Activated T-helper 2 cell treated with anti-CD3 and anti-CD28 coated beads, Interferon-gamma antibody, Interleukin-2, Interleukin-4, amounts not matched to agents 10 μg/mL and 5 μg/mL and 100 μg/mL, durations not matched to agents 14 hours and 24 hours and 36 hours (primary cell): ENCODE measurements at regions not wholly inside any gene's neighbourhood (a gene's known extent, or its start where the extent isn't known, plus 50 kb on each side); places are given as distances from the start of the nearest gene placed in this dataset.
"Not testable (repeated sequence)": the region's sequence is repeated elsewhere in the genome, so short reads cannot be mapped to it uniquely, and the experiment has no call there.

Experiments
- DNase-seq: peaks from one replicate; pipeline ENCODE4 v3.0.0; 2021; ENCODE audit warnings: low spot score
- H3K27ac Mint-ChIP-seq: one replicate; pipeline ENCODE4 v1.8.0; 2021; ENCODE audit warnings: mixed read lengths
- H3K27me3 Mint-ChIP-seq: one replicate; pipeline ENCODE4 v1.8.0; 2021; ENCODE audit warnings: low read depth, mixed read lengths
- H3K36me3 Mint-ChIP-seq: one replicate; pipeline ENCODE4 v1.8.0; 2021; ENCODE audit warnings: low read depth, mixed read lengths
- H3K4me1 Mint-ChIP-seq: one replicate; pipeline ENCODE4 v1.8.0; 2021; ENCODE audit warnings: low read depth, mixed read lengths
- H3K4me3 Mint-ChIP-seq: one replicate; pipeline ENCODE4 v1.8.0; 2021; ENCODE audit warnings: low read depth, mild to moderate bottlenecking, moderate library complexity, mixed read lengths
- H3K9me3 Mint-ChIP-seq: one replicate; pipeline ENCODE4 v1.8.0; 2021; ENCODE audit warnings: mixed read lengths
- intact Hi-C: fragments of 100-400 bp; cut with micrococcal nuclease; formaldehyde crosslinking; loops from one replicate; pipeline ENCODE4 v1.15.1; 2023

DNA sequence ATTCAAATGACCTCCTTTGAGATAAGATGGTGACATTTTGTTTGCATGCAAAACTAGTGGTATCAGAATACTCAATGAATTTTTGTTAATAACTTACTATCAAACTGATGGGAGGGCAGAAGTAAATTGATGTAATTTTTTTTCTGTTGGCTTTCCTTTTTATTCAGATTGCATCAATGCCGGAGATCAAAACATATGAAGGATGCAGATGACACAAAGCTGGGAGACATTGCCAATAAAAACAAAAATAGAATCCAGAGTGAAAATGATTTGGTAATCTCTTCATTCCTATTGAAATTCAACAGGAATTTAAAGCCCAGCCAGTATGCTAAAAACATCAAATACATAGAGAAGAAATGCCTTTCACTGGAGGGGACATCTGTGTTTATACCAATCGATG is 1655.3 kb upstream of the C9orf72 start:
- Mint-ChIP-seq H3K4me1 (no peaks in the 10 kb centered on the region), H3K27ac (no peak overlapping the region), H3K36me3 (no peaks in the 10 kb centered on the region), H3K4me3 (no peak overlapping the region), H3K9me3 (peaks cover 4% of the 10 kb centered on the region), H3K27me3 (no peaks in the 10 kb centered on the region)
- no peak for DNase-seq
- intact Hi-C loops, result no loop called here

DNA sequence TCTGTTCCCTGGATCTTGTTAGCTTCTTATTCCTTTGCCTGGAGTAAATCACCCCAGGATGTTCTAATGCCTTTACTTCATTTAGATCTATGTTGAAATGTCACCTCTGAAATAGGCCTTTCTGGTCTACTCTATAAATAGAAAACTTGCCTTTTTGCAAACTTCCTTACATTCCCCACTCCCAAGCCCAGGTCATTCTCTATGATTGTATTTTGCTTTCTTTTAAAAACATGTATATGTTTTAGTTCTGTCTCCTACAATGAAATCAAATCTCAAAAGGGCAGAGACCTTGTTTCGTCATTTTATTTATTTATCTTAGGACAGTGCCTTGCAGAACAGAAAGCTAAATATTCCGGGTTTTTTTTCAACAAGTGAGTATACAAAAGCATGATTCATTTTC is 1657.7 kb upstream of the C9orf72 start:
- intact Hi-C loops, result no loop called here
- H3K27me3 Mint-ChIP-seq, result no peaks in the 10 kb centered on the region
- no peak overlapping the region for H3K27ac Mint-ChIP-seq
- H3K9me3 Mint-ChIP-seq, result peaks cover 4% of the 10 kb centered on the region
- H3K4me1 Mint-ChIP-seq, result no peaks in the 10 kb centered on the region
- no peak overlapping the region for H3K4me3 Mint-ChIP-seq
- H3K36me3 Mint-ChIP-seq, result no peaks in the 10 kb centered on the region
- no peak for DNase-seq

DNA sequence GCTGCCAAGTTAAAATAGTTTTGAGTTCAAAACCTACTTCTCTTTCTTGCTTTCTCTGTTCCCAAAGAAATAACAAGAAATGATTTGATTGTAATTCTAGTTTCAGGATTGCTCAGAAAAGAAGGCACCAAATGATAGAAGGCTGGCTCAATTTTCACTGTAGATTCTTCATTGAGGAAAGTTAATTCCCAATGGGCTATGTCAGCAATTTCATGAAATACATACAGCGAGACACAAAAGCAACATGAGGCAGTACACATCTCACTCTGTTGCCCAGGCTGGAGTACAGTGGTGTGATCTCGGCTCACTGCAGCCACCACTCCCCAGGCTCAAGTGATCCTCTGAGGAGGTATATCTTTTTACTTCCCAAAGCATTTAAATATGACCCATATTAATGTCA is 1659.9 kb upstream of the C9orf72 start:
- peaks cover 4% of the 10 kb centered on the region for H3K9me3 Mint-ChIP-seq
- no peaks in the 10 kb centered on the region for H3K27me3 Mint-ChIP-seq
- intact Hi-C loops, result no loop called here
- no peak overlapping the region for H3K27ac Mint-ChIP-seq
- no peak overlapping the region for H3K4me3 Mint-ChIP-seq
- no peak for DNase-seq
- H3K4me1 Mint-ChIP-seq, result no peaks in the 10 kb centered on the region
- no peaks in the 10 kb centered on the region for H3K36me3 Mint-ChIP-seq

DNA sequence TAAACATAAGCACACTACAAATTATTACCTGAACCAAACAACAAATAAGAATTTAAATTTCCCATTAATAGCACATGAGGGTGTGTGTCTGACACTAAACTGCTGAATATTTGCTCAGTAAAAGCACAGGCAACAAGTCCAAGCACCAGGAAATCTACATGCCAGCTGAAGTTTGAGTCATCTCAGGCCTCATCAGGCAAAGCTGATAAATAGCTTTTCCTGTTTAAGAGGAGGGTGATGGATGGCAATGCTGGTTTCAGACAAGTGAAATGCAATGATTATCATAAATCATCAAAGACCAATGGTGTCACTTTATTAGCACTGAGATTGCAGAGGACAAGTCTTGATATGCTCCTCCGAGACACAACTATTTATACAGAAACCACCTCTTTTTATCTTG is 1668.0 kb upstream of the C9orf72 start:
- intact Hi-C loops, result no loop called here

DNA sequence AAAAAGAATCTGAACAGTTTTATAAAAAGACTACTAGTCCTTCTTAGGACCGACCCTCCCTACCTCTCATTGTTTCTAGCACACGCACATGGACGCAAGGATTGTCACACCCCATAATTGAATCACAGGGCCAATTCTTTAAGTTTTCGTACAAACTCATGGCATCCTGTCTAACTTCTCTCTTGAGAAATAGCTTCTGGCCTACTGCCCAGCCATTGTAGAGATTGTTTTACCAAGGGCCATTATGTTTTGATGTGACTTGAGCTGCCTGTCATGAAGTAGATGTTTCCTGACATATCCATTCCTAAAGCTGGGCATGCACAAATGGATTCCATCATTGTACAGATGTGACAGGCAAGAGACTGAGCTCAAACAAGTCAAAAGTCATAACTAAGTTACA is 1672.1 kb upstream of the C9orf72 start:
- intact Hi-C loops, result no loop called here
- Mint-ChIP-seq H3K4me3 (no peak overlapping the region), H3K4me1 (no peaks in the 10 kb centered on the region), H3K36me3 (no peaks in the 10 kb centered on the region), H3K27ac (no peak overlapping the region), H3K27me3 (no peaks in the 10 kb centered on the region), H3K9me3 (peaks cover 5% of the 10 kb centered on the region)
- no peak for DNase-seq

More for the DNA sequence above, 1668.0 kb upstream of the C9orf72 start:
- H3K36me3 Mint-ChIP-seq, result no peaks in the 10 kb centered on the region
- no peak for DNase-seq
- peaks cover 5% of the 10 kb centered on the region for H3K9me3 Mint-ChIP-seq
- H3K27me3 Mint-ChIP-seq, result no peaks in the 10 kb centered on the region
- H3K27ac Mint-ChIP-seq, result no peak overlapping the region
- no peaks in the 10 kb centered on the region for H3K4me1 Mint-ChIP-seq
- no peak overlapping the region for H3K4me3 Mint-ChIP-seq

DNA sequence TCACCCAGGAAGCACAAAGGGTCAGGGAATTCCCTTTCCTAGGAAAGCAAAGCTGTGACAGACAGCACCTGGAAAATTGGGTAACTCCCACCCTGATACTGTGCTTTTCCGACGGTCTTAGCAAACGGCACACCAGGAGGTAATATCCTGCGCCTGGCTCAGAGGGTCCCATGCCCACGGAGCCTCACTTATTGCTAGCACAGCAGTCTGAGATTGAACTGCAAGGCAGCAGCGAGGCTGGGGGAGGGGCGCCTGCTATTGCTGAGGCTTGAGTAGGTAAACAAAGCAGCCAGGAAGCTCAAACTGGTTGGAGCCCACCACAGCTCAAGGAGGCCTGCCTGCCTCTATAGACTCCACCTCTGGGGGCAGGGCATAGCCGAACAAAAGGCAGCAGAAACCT is 1697.1 kb upstream of the C9orf72 start:
- intact Hi-C loops, H3K27ac Mint-ChIP-seq, H3K4me3 Mint-ChIP-seq, H3K36me3 Mint-ChIP-seq, H3K4me1 Mint-ChIP-seq, H3K27me3 Mint-ChIP-seq, DNase-seq: not testable (repeated sequence)
- peaks cover 15% of the 10 kb centered on the region for H3K9me3 Mint-ChIP-seq

DNA sequence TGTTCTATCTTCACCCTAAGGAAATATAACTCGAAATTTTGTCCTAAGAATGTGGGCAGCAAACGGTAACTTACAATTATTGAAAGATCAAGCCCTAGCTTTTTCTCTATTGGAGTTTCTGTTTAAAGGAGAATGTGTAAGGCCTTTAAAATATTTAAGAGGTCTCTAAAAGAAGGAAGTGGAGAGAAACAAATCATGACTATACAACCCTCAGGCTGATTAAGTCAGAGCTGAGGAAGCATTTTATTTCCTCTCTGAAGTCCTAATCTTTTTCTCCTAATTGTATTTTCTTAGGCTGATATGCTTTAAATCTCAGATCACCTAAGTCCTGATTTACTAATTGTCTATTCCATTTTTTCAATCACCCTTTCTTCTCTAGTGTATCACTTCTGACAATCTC is 1708.8 kb upstream of the C9orf72 start:
- Mint-ChIP-seq H3K36me3 (no peaks in the 10 kb centered on the region), H3K27me3 (no peaks in the 10 kb centered on the region), H3K4me1 (no peaks in the 10 kb centered on the region), H3K9me3 (peaks cover 4% of the 10 kb centered on the region), H3K4me3 (no peak overlapping the region), H3K27ac (no peak overlapping the region)
- intact Hi-C loops, result no loop called here
- DNase-seq, result no peak

DNA sequence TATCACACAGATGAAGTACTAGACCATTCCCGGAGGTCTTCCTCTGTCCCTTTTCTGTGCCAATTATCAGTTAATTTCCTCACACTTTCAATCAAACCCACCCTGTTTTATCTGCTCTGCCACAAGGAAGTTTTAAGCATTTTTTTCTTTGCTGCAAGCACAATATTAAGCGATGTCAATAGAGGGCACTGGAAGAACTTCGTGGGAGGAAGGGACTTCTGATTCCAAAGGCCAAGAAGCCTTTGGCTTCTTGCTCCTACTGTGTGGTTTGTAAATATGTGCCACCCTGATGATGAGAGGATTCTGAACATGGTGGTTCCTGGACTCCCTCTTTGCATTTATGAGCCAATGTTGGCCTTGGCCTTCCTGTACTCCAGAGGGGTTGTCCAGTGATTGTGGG is 1712.5 kb upstream of the C9orf72 start:
- intact Hi-C loops, result no loop called here
- H3K4me3 Mint-ChIP-seq, result no peak overlapping the region
- peaks cover 4% of the 10 kb centered on the region for H3K9me3 Mint-ChIP-seq
- H3K27me3 Mint-ChIP-seq, result no peaks in the 10 kb centered on the region
- H3K27ac Mint-ChIP-seq, result no peak overlapping the region
- no peaks in the 10 kb centered on the region for H3K36me3 Mint-ChIP-seq
- H3K4me1 Mint-ChIP-seq, result no peaks in the 10 kb centered on the region
- DNase-seq, result no peak

DNA sequence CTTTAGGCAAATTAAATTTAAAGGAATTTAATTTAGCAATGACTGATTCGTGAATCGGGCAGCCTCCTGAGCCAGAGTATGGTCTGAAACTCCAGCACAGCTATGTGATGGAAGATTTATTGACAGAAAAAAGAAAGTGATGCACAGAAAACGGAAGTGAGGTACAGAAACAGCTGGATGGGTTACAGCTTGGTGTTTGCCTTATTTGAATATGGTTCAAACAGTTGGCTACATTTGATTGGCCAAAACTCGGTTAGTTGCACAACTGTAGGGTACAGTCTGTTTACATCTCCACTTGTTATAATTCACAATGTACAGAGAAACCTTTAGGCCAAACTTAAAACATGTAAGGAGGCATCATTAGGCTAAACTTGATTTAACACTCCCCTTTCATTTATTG is 1716.1 kb upstream of the C9orf72 start:
- Mint-ChIP-seq H3K27me3 (no peaks in the 10 kb centered on the region), H3K4me1 (no peaks in the 10 kb centered on the region), H3K36me3 (no peaks in the 10 kb centered on the region), H3K9me3 (peaks cover 21% of the 10 kb centered on the region), H3K4me3 (no peak overlapping the region), H3K27ac (no peak overlapping the region)
- DNase-seq, result no peak
- intact Hi-C loops, result no loop called here

DNA sequence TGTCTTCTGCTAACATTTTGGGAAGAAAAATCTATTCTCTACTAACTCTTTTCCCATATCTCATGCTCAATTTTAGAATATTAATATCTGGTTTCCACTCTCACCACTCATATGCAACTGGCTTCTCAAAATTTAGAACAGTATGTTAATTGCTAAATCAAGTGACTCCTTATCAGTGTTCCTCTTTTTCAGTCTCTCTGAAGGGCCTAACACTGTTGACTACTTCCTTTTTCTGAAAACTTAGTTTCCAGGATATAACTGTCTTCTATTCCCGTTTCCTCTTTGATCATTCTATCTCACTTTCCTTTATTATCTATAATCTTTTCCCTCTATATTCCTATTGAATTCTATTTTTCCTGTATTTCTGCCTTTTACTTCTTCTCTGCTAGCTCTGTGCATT is 1717.2 kb upstream of the C9orf72 start:
- no peak for DNase-seq
- no peak overlapping the region for H3K27ac Mint-ChIP-seq

DNA sequence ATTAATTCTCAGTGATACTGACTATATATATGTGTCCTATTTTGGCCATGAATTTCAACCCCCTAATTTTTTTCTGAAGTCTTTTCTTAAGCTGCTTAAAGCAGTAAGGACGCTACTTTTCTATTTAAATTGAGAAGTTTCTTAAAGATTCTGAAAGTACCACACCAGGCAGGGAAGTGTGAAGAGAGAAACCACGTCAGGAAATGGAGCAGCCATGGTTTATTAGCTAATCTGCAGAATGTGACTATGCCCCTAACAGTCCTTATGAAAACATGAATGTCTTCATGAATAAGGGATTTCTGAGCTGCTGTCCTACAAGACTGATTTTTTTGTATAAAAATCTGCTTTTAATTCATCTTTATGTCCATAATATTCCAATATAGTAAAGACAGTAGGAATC is 1724.3 kb upstream of the C9orf72 start:
- H3K27ac Mint-ChIP-seq, result no peak overlapping the region
- H3K4me3 Mint-ChIP-seq, result no peak overlapping the region

More for the DNA sequence above, 1717.2 kb upstream of the C9orf72 start:
- no peaks in the 10 kb centered on the region for H3K27me3 Mint-ChIP-seq
- intact Hi-C loops, result no loop called here
- no peak overlapping the region for H3K4me3 Mint-ChIP-seq
- H3K4me1 Mint-ChIP-seq, result no peaks in the 10 kb centered on the region
- no peaks in the 10 kb centered on the region for H3K36me3 Mint-ChIP-seq
- peaks cover 26% of the 10 kb centered on the region for H3K9me3 Mint-ChIP-seq

DNA sequence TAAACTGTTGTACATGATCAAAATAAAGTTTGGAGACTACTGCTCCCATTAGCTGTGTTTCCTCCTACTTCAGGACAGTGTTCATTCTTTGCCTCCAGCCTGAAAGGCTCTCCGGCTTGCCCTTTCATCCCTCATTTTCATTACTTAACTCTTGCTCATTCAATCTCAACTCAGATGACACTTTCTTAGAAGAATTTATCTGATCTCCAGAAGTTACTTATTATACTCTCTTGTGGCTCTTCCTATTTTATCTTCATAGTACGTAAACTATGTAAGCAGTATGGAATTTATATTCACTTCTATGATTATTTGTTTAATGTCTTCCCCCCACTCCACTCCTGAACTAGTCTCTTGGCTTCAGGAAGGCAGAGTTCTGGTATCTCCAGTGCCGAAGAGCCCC is 1737.9 kb upstream of the C9orf72 start:
- Mint-ChIP-seq H3K27ac (no peak overlapping the region), H3K27me3 (no peaks in the 10 kb centered on the region), H3K4me3 (no peak overlapping the region), H3K4me1 (no peaks in the 10 kb centered on the region), H3K36me3 (no peaks in the 10 kb centered on the region), H3K9me3 (peaks cover 4% of the 10 kb centered on the region)
- intact Hi-C loops, result no loop called here
- DNase-seq, result no peak

More for the DNA sequence above, 1724.3 kb upstream of the C9orf72 start:
- Mint-ChIP-seq H3K27me3 (no peaks in the 10 kb centered on the region), H3K9me3 (peaks cover 28% of the 10 kb centered on the region), H3K36me3 (no peaks in the 10 kb centered on the region), H3K4me1 (no peaks in the 10 kb centered on the region)
- no peak for DNase-seq
- intact Hi-C loops, result no loop called here

DNA sequence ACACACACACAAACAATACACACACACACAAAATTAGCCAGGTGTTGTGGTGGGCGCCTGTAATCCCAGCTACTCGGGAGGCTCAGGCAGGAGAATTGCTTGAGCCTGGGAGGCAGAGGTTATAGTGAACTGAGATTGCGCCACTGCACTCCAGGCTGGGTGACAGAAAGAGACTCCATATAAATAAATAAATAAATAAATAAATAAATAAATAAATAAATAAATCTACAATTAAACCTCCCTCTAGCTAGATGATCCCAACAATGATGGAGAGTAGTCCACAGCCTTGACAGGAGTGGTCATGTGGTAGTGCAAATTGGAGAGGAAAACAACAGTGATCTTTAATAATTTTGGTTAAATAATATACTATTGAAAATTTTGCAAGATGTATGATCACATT is 1739.0 kb upstream of the C9orf72 start:
- DNase-seq, result no peak
- H3K27me3 Mint-ChIP-seq, result no peaks in the 10 kb centered on the region
- H3K4me3 Mint-ChIP-seq, result no peak overlapping the region
- intact Hi-C loops, result no loop called here
- H3K4me1 Mint-ChIP-seq, result no peaks in the 10 kb centered on the region
- H3K9me3 Mint-ChIP-seq, result peaks cover 4% of the 10 kb centered on the region
- H3K36me3 Mint-ChIP-seq, result no peaks in the 10 kb centered on the region
- no peak overlapping the region for H3K27ac Mint-ChIP-seq

DNA sequence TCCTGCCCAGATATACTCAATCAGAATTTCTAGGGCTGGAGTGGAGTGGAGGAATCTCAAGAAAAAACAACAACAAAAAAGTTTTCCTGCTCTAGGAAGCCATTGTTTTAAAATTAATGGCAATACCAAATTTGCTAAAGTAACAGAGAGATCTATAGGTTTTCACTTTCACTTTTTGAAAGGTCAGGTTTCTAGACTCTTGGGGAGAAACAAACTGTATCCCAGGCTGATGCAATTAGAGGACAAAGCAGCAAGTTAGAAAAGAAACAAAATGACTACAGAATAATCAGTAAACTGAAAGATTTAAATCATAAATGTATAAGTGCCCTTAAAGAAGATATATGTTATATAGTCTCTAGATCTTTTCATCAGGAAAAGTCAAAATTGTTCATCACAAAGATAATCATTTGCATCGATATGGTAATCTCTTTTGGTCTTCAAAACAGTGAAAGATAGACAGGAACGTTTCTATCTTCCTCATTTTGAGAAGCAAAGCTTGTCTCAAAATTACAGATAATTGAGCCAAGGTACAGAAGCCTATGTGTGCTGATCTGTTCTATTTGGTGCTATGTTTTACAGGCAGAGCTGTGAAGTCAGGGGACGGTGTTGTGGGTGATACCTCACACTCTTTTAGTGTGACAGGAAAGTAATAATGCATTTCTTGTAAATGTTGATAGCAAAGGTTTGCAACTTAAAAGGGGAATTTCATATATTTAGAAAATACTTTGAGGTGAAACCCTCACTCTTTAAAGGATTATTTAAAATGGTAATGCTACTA is 1746.6 kb upstream of the C9orf72 start:
- intact Hi-C loops, result no loop called here
- H3K27me3 Mint-ChIP-seq, result no peaks in the 10 kb centered on the region
- H3K4me1 Mint-ChIP-seq, result no peaks in the 10 kb centered on the region
- no peak overlapping the region for H3K27ac Mint-ChIP-seq
- H3K9me3 Mint-ChIP-seq, result peaks cover 20% of the 10 kb centered on the region
- H3K36me3 Mint-ChIP-seq, result no peaks in the 10 kb centered on the region
- H3K4me3 Mint-ChIP-seq, result no peak overlapping the region
- no peak for DNase-seq
